ENCODE measurements at regions not wholly inside any gene's neighbourhood (a gene's known extent, or its start where the extent isn't known, plus 50 kb on each side); places are given as distances from the start of the nearest gene placed in this dataset.

- Histone ChIP-seq H3K36me3 (replicated peaks in 1 of 2) (no peaks in the 10 kb centered on the region), H3K27me3 (peaks cover 3% of the 10 kb centered on the region), H3K9me3 (replicated peaks in 1 of 3) (no peaks in the 10 kb centered on the region), H3K4me1 (replicated peaks in 1 of 2) (no peaks in the 10 kb centered on the region), H3K4me3 (no peak overlapping the region), H3K27ac (no peak overlapping the region)
- peak; percentile 76 to 93 (median 89) for DNase-seq
- TF ChIP-seq CTCF (IDR thresholded peaks at IDR 0.05) (peak; percentile 48 to 97 (median 74)), POLR2A (IDR thresholded peaks at IDR 0.05) (no peak)
- intact Hi-C loops (cut with DNase I), result loop anchor here (2.0 to 5.0 kb wide), 2 partner anchors 243 to 337 kb away; no protein-coding TSS in a partner anchor
- 21 to 43% (median 24%) methylated on average over 2 to 18 of the region's 18 CpGs for WGBS, 4 donors
Measured at GRCh38 chr2:120680136-120680761, 55.4 kb upstream of the GLI2 start.

- intact Hi-C loops (cut with DNase I), result loop anchor here (2.0 to 5.0 kb wide), 2 partner anchors 244 to 338 kb away; no protein-coding TSS in a partner anchor
- no peaks in the 10 kb centered on the region for H3K9me3 ChIP-seq (replicated peaks in 1 of 3)
Measured at GRCh38 chr2:120681181-120681580, 54.5 kb upstream of the GLI2 start.

GRCh38 chr2:120681696-120682288, 53.9 kb upstream of the GLI2 start:
- 83 to 91% (median 85%) methylated on average over 10 to 11 of the region's 11 CpGs for WGBS, 4 donors
- Histone ChIP-seq H3K4me1 (replicated peaks in 1 of 2) (no peaks in the 10 kb centered on the region), H3K27ac (no peak overlapping the region), H3K27me3 (peaks cover 3% of the 10 kb centered on the region), H3K9me3 (replicated peaks in 1 of 3) (no peaks in the 10 kb centered on the region), H3K36me3 (replicated peaks in 1 of 2) (no peaks in the 10 kb centered on the region), H3K4me3 (no peak overlapping the region)
- DNase-seq, result no peak
- TF ChIP-seq POLR2A (IDR thresholded peaks at IDR 0.05), result no peak
- no peak for TF ChIP-seq CTCF (IDR thresholded peaks at IDR 0.05)
- intact Hi-C loops (cut with DNase I), result loop anchor here (2.0 to 5.0 kb wide), 2 partner anchors 244 to 339 kb away; no protein-coding TSS in a partner anchor

More at GRCh38 chr2:120681181-120681580, 54.5 kb upstream of the GLI2 start:
- Histone ChIP-seq H3K36me3 (replicated peaks in 1 of 2) (no peaks in the 10 kb centered on the region), H3K4me3 (no peak overlapping the region), H3K4me1 (replicated peaks in 1 of 2) (no peaks in the 10 kb centered on the region), H3K27ac (no peak overlapping the region), H3K27me3 (peaks cover 3% of the 10 kb centered on the region)
- WGBS, 4 donors, result 49 to 67% (median 56%) methylated on average over 4 of the region's 4 CpGs
- no peak for TF ChIP-seq POLR2A (IDR thresholded peaks at IDR 0.05)
- no peak for TF ChIP-seq CTCF (IDR thresholded peaks at IDR 0.05)
- no peak for DNase-seq

GRCh38 chr2:120682654-120683053, 53.0 kb upstream of the GLI2 start:
- H3K36me3 ChIP-seq (replicated peaks in 1 of 2), result no peaks in the 10 kb centered on the region
- no peaks in the 10 kb centered on the region for H3K9me3 ChIP-seq (replicated peaks in 1 of 3)
- no peak for DNase-seq
- WGBS, 4 donors, result 67 to 85% (median 75%) methylated on average over 6 to 12 of the region's 12 CpGs
- H3K4me3 ChIP-seq, result no peak overlapping the region
- intact Hi-C loops (cut with DNase I), result loop anchor here in 1 of 2 donors (5.0 kb wide), 1 partner anchor 245 kb away; no protein-coding TSS in a partner anchor
- TF ChIP-seq POLR2A (IDR thresholded peaks at IDR 0.05) (no peak), CTCF (IDR thresholded peaks at IDR 0.05) (no peak)
- H3K27ac ChIP-seq, result no peak overlapping the region
- H3K27me3 ChIP-seq, result peaks cover 3% of the 10 kb centered on the region
- no peaks in the 10 kb centered on the region for H3K4me1 ChIP-seq (replicated peaks in 1 of 2)
